SK-N-SH treated with all-trans-retinoic acid at 6 μM for 48 hours (cell line): ENCODE measurements at regions not wholly inside any gene's neighbourhood (a gene's known extent, or its start where the extent isn't known, plus 50 kb on each side); places are given as distances from the start of the nearest gene placed in this dataset.

Experiments
- OSR1 ChIP-seq: fragments of 250-450 bp; sonication (Bioruptor Pico); IDR thresholded peaks from 2 replicates; pipeline ENCODE4 v1.8.0; 2022; ENCODE audit warnings: moderate library complexity, mild to moderate bottlenecking, inconsistent platforms
- ZNF565 ChIP-seq: fragments of 450-650 bp; formaldehyde crosslinking; conservative IDR thresholded peaks from 2 replicates; pipeline ENCODE4 v1.5.0; 2020; ENCODE audit warnings: low read depth, mild to moderate bottlenecking, moderate library complexity

DNA sequence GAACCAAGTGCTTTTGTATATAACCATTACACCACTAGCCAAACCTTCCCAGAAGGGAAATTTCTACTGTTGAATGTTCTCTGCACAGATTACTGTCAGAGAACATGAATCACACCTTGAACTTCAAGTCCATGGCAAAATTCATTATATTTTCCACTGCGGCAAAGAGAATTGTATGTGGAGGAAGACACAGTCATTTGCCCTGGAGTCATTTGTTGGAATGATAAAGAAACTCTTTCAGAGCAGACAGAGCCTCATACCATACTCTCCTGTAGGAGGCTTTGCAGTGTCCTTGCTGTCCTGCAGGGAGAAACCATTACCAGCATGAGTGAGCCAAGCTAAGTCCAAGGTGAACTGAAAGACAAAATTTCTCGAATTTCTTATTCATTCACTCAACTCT lies 369.0 kb downstream of the ARHGEF28 start:
- TF ChIP-seq ZNF565 (CRISPR knock-in tag) (no peak), OSR1 (CRISPR knock-in tag) (no peak)
